Osteoblast (primary cell): ENCODE measurements at regions not wholly inside any gene's neighbourhood (a gene's known extent, or its start where the extent isn't known, plus 50 kb on each side); places are given as distances from the start of the nearest gene placed in this dataset.

Experiments
- DNase-seq: peaks from one replicate; pipeline ENCODE4 v3.0.0; 2011; ENCODE audit warnings: low spot score, mixed read lengths; ENCODE audit not compliant: insufficient read length; ENCODE audit errors: missing footprints
- H2AFZ ChIP-seq: 2 replicates; pipeline ENCODE4 v1.6.0; 2011; ENCODE audit warnings: mild to moderate bottlenecking, low read length
- H3K27ac ChIP-seq: 2 replicates; pipeline ENCODE4 v1.5.1; 2011; ENCODE audit warnings: mild to moderate bottlenecking, low read depth, low read length, moderate library complexity
- H3K27me3 ChIP-seq: 2 replicates; pipeline ENCODE4 v1.6.0; 2012; ENCODE audit warnings: mild to moderate bottlenecking, control low read depth, inconsistent platforms, low read length, moderate library complexity; ENCODE audit not compliant: insufficient read depth
- H3K36me3 ChIP-seq: 2 replicates; pipeline ENCODE4 v1.5.1; 2011; ENCODE audit warnings: mild to moderate bottlenecking, low read length, control low read depth, moderate library complexity; ENCODE audit not compliant: insufficient read depth
- H3K4me1 ChIP-seq: 2 replicates; pipeline ENCODE4 v1.5.1; 2011; ENCODE audit warnings: mild to moderate bottlenecking, low read length, control low read depth, moderate library complexity; ENCODE audit not compliant: insufficient read depth
- H3K4me2 ChIP-seq: 2 replicates; pipeline ENCODE4 v1.6.0; 2011; ENCODE audit warnings: mild to moderate bottlenecking, low read length; ENCODE audit not compliant: insufficient read depth
- H3K4me3 ChIP-seq: fragments of 200-600 bp; sonication (generic); 3 replicates; pipeline ENCODE4 v1.5.1; 2012; ENCODE audit warnings: mild to moderate bottlenecking, low read length, inconsistent platforms; ENCODE audit not compliant: insufficient read depth
- H3K79me2 ChIP-seq: 2 replicates; pipeline ENCODE4 v1.6.0; 2012; ENCODE audit warnings: mild to moderate bottlenecking, low read length, control low read depth, inconsistent platforms; ENCODE audit not compliant: insufficient read depth
- H3K9me3 ChIP-seq: 2 replicates; pipeline ENCODE4 v1.5.1; 2011; ENCODE audit warnings: low read depth, low read length, control low read depth
- H4K20me1 ChIP-seq: 2 replicates; pipeline ENCODE4 v1.6.0; 2012; ENCODE audit warnings: mild to moderate bottlenecking, low read length, control low read depth; ENCODE audit not compliant: insufficient read depth
- CTCF ChIP-seq: IDR thresholded peaks from 2 replicates; pipeline ENCODE4 v1.5.1; 2011; ENCODE audit warnings: mild to moderate bottlenecking, low read depth, low read length, moderate library complexity; ENCODE audit errors: extremely low read depth

- H3K9me3 ChIP-seq, result no peaks in the 10 kb centered on the region
- H3K4me3 ChIP-seq, result no peak overlapping the region
- peak overlapping the region; percentile 25 for H3K4me2 ChIP-seq
- H4K20me1 ChIP-seq, result no peaks in the 10 kb centered on the region
- H2AFZ ChIP-seq, result peak overlapping the region; percentile 51
- H3K27me3 ChIP-seq, result no peaks in the 10 kb centered on the region
- TF ChIP-seq CTCF, result no peak
- H3K4me1 ChIP-seq, result peaks cover 49% of the 10 kb centered on the region
- peak overlapping the region; percentile 74 for H3K27ac ChIP-seq
- no peaks in the 10 kb centered on the region for H3K36me3 ChIP-seq
- no peak for DNase-seq
- H3K79me2 ChIP-seq, result no peaks in the 10 kb centered on the region
Observed at GRCh38 chr4:123786920-123787319, 390.3 kb downstream of the SPRY1 start.

- H3K4me3 ChIP-seq, result no peak overlapping the region
Observed at GRCh38 chr4:123787512-123788080, 391.0 kb downstream of the SPRY1 start.

GRCh38 chr4:123788577-123788976, 392.0 kb downstream of the SPRY1 start:
- H4K20me1 ChIP-seq, result no peaks in the 10 kb centered on the region
- H3K27me3 ChIP-seq, result no peaks in the 10 kb centered on the region
- H3K4me1 ChIP-seq, result peaks cover 37% of the 10 kb centered on the region
- no peaks in the 10 kb centered on the region for H3K79me2 ChIP-seq
- H2AFZ ChIP-seq, result no peak overlapping the region
- H3K4me3 ChIP-seq, result no peak overlapping the region
- no peak for DNase-seq
- no peak overlapping the region for H3K4me2 ChIP-seq
- no peak overlapping the region for H3K27ac ChIP-seq
- no peaks in the 10 kb centered on the region for H3K36me3 ChIP-seq
- no peak for TF ChIP-seq CTCF
- no peaks in the 10 kb centered on the region for H3K9me3 ChIP-seq

More at GRCh38 chr4:123787512-123788080, 391.0 kb downstream of the SPRY1 start:
- Histone ChIP-seq H3K79me2 (no peaks in the 10 kb centered on the region), H3K4me1 (peaks cover 46% of the 10 kb centered on the region), H3K27ac (peak overlapping the region; percentile 74), H3K9me3 (no peaks in the 10 kb centered on the region), H2AFZ (no peak overlapping the region), H3K27me3 (no peaks in the 10 kb centered on the region), H3K36me3 (no peaks in the 10 kb centered on the region), H3K4me2 (no peak overlapping the region), H4K20me1 (no peaks in the 10 kb centered on the region)
- peak; percentile 11 for DNase-seq
- TF ChIP-seq CTCF, result no peak

- DNase-seq, result no peak
- H2AFZ ChIP-seq, result no peak overlapping the region
- H3K79me2 ChIP-seq, result no peaks in the 10 kb centered on the region
- H3K4me1 ChIP-seq, result peaks cover 16% of the 10 kb centered on the region
- no peaks in the 10 kb centered on the region for H4K20me1 ChIP-seq
- no peaks in the 10 kb centered on the region for H3K9me3 ChIP-seq
- no peak for TF ChIP-seq CTCF
- no peak overlapping the region for H3K4me3 ChIP-seq
- H3K4me2 ChIP-seq, result no peak overlapping the region
- no peaks in the 10 kb centered on the region for H3K27me3 ChIP-seq
- H3K36me3 ChIP-seq, result no peaks in the 10 kb centered on the region
- no peak overlapping the region for H3K27ac ChIP-seq
Observed at GRCh38 chr4:123790681-123791080, 394.1 kb downstream of the SPRY1 start.
